UCSD-AML1 (cell line): ENCODE measurements at regions not wholly inside any gene's neighbourhood (a gene's known extent, or its start where the extent isn't known, plus 50 kb on each side); places are given as distances from the start of the nearest gene placed in this dataset.
A peak's percentile ranks its signal among the peaks of the same experiment; 100 is the strongest.
"Not testable (repeated sequence)": the region's sequence is repeated elsewhere in the genome, so short reads cannot be mapped to it uniquely, and the experiment has no call there.

ENCODE experiments used
- DNase-seq: peaks from one replicate; lab custom pipeline; 2025; ENCODE audit not compliant: unreplicated experiment; lab: John Stamatoyannopoulos, UW

- DNase-seq, result not testable (repeated sequence)
Measured at GRCh38 chr20:5453316-5453715, 136.6 kb upstream of the PROKR2 start.

- not testable (repeated sequence) for DNase-seq
Measured at GRCh38 chr20:5452691-5453090, 135.9 kb upstream of the PROKR2 start.

GRCh38 chr20:5452286-5452685 is 135.5 kb upstream of the PROKR2 start:
- not testable (repeated sequence) for DNase-seq

GRCh38 chr20:5451643-5452210 is 135.0 kb upstream of the PROKR2 start:
- no peak for DNase-seq

GRCh38 chr20:5448449-5449118 is 131.8 kb upstream of the PROKR2 start:
- DNase-seq, result peak; percentile 20

GRCh38 chr20:5447188-5447587 is 130.4 kb upstream of the PROKR2 start:
- DNase-seq, result no peak

- no peak for DNase-seq
Measured at GRCh38 chr20:5445611-5446010, 128.9 kb upstream of the PROKR2 start.

- no peak for DNase-seq
Measured at GRCh38 chr20:5442101-5442500, 125.3 kb upstream of the PROKR2 start.

- DNase-seq, result no peak
Measured at GRCh38 chr20:5434116-5434515, 117.4 kb upstream of the PROKR2 start.

GRCh38 chr20:5433352-5433751 is 116.6 kb upstream of the PROKR2 start:
- DNase-seq, result no peak

GRCh38 chr20:5432030-5432429 is 115.3 kb upstream of the PROKR2 start:
- no peak for DNase-seq

- DNase-seq, result no peak
Measured at GRCh38 chr20:5430670-5431069, 113.9 kb upstream of the PROKR2 start.

- DNase-seq, result no peak
Measured at GRCh38 chr20:5426026-5426425, 109.3 kb upstream of the PROKR2 start.

- DNase-seq, result no peak
Measured at GRCh38 chr20:5416086-5416485, 99.3 kb upstream of the PROKR2 start.

GRCh38 chr20:5413394-5413793 is 96.6 kb upstream of the PROKR2 start:
- DNase-seq, result no peak

GRCh38 chr20:5410470-5410869 is 93.7 kb upstream of the PROKR2 start:
- no peak for DNase-seq

GRCh38 chr20:5402903-5403531 is 86.3 kb upstream of the PROKR2 start:
- DNase-seq, result peak; percentile 23

GRCh38 chr20:5401277-5401875 is 84.6 kb upstream of the PROKR2 start:
- DNase-seq, result no peak

- DNase-seq, result no peak
Measured at GRCh38 chr20:5400164-5400762, 83.5 kb upstream of the PROKR2 start.

- no peak for DNase-seq
Measured at GRCh38 chr20:5397393-5397792, 80.6 kb upstream of the PROKR2 start.

- no peak for DNase-seq
Measured at GRCh38 chr20:5395932-5396727, 79.4 kb upstream of the PROKR2 start.
